H4 (cell line): ENCODE measurements at regions not wholly inside any gene's neighbourhood (a gene's known extent, or its start where the extent isn't known, plus 50 kb on each side); places are given as distances from the start of the nearest gene placed in this dataset.

Experiments used
- DNase-seq: peaks from one replicate; pipeline ENCODE4 v3.0.0-alpha.2; 2015; ENCODE audit warnings: low spot score

- no peak for DNase-seq
Observed at GRCh38 chr4:23741681-23742191, 148.1 kb downstream of the PPARGC1A start.

GRCh38 chr4:23737571-23737970 lies 152.3 kb downstream of the PPARGC1A start:
- no peak for DNase-seq

GRCh38 chr4:23736466-23736865 lies 153.4 kb downstream of the PPARGC1A start:
- DNase-seq, result no peak

GRCh38 chr4:23734000-23734399 lies 155.8 kb downstream of the PPARGC1A start:
- DNase-seq, result no peak

- DNase-seq, result no peak
Observed at GRCh38 chr4:23733476-23733875, 156.4 kb downstream of the PPARGC1A start.

- no peak for DNase-seq
Observed at GRCh38 chr4:23730998-23731397, 158.8 kb downstream of the PPARGC1A start.

- DNase-seq, result no peak
Observed at GRCh38 chr4:23728971-23729370, 160.9 kb downstream of the PPARGC1A start.

GRCh38 chr4:23728393-23728792 lies 161.5 kb downstream of the PPARGC1A start:
- peak; percentile 94 for DNase-seq

GRCh38 chr4:23720556-23720955 lies 169.3 kb downstream of the PPARGC1A start:
- DNase-seq, result no peak

- DNase-seq, result no peak
Observed at GRCh38 chr4:23718435-23718834, 171.4 kb downstream of the PPARGC1A start.

- peak; percentile 74 for DNase-seq
Observed at GRCh38 chr4:23717528-23718248, 172.2 kb downstream of the PPARGC1A start.

GRCh38 chr4:23710298-23710697 lies 179.5 kb downstream of the PPARGC1A start:
- no peak for DNase-seq

GRCh38 chr4:23707652-23708026 lies 182.2 kb downstream of the PPARGC1A start:
- DNase-seq, result no peak

GRCh38 chr4:23706972-23707651 lies 182.7 kb downstream of the PPARGC1A start:
- no peak for DNase-seq

GRCh38 chr4:23700197-23700596 lies 189.7 kb downstream of the PPARGC1A start:
- no peak for DNase-seq

- no peak for DNase-seq
Observed at GRCh38 chr4:23697722-23698121, 192.1 kb downstream of the PPARGC1A start.

- DNase-seq, result no peak
Observed at GRCh38 chr4:23697001-23697528, 192.8 kb downstream of the PPARGC1A start.

GRCh38 chr4:23686169-23686897 lies 203.5 kb downstream of the PPARGC1A start:
- no peak for DNase-seq

GRCh38 chr4:23685471-23685870 lies 204.4 kb downstream of the PPARGC1A start:
- DNase-seq, result no peak

GRCh38 chr4:23680671-23681518 lies 209.0 kb downstream of the PPARGC1A start:
- DNase-seq, result no peak

- DNase-seq, result no peak
Observed at GRCh38 chr4:23674694-23675093, 215.2 kb downstream of the PPARGC1A start.
